H1 (cell line): ENCODE measurements at regions not wholly inside any gene's neighbourhood (a gene's known extent, or its start where the extent isn't known, plus 50 kb on each side); places are given as distances from the start of the nearest gene placed in this dataset.

Experiments
- BRCA1 ChIP-seq: IDR thresholded peaks from 2 replicates; pipeline ENCODE4 v1.6.1; 2012; ENCODE audit warnings: low read depth, low read length, improper control_type of control experiment
- CTCF ChIP-seq, 3 experiments: IDR thresholded peaks; 1 replicate in 2 of 3; 2 replicates in 1 of 3; pipeline versions ENCODE4 v1.5.1 to v1.6.1; 2011; ENCODE audit warnings: low read length in 3 of 3, mild to moderate bottlenecking in 3 of 3, inconsistent platforms in 2 of 3, low read depth in 1 of 3, moderate library complexity in 1 of 3; ENCODE audit not compliant: insufficient read depth in 1 of 3; ENCODE audit errors: control extremely low read depth in 1 of 3
- FOSL1 ChIP-seq: IDR thresholded peaks from 2 replicates; pipeline ENCODE4 v1.6.1; 2011; ENCODE audit warnings: mild to moderate bottlenecking, low read depth, low read length, moderate library complexity; ENCODE audit not compliant: insufficient read depth
- SUZ12 ChIP-seq: fragments of 200-600 bp; sonication (generic); IDR thresholded peaks from 2 replicates; pipeline ENCODE4 v1.6.1; 2012; ENCODE audit warnings: mild to moderate bottlenecking, inconsistent platforms, low read length, moderate library complexity, mixed read lengths
- TEAD4 ChIP-seq: IDR thresholded peaks from 2 replicates; pipeline ENCODE4 v1.6.1; 2012; ENCODE audit warnings: low read depth, low read length, inconsistent platforms, mixed read lengths
- TF ChIP-seq, protein P1 (sequence below): IDR thresholded peaks from 2 replicates; pipeline ENCODE4 v1.6.1; 2011; ENCODE audit warnings: low read length, improper control_type of control experiment

DNA sequence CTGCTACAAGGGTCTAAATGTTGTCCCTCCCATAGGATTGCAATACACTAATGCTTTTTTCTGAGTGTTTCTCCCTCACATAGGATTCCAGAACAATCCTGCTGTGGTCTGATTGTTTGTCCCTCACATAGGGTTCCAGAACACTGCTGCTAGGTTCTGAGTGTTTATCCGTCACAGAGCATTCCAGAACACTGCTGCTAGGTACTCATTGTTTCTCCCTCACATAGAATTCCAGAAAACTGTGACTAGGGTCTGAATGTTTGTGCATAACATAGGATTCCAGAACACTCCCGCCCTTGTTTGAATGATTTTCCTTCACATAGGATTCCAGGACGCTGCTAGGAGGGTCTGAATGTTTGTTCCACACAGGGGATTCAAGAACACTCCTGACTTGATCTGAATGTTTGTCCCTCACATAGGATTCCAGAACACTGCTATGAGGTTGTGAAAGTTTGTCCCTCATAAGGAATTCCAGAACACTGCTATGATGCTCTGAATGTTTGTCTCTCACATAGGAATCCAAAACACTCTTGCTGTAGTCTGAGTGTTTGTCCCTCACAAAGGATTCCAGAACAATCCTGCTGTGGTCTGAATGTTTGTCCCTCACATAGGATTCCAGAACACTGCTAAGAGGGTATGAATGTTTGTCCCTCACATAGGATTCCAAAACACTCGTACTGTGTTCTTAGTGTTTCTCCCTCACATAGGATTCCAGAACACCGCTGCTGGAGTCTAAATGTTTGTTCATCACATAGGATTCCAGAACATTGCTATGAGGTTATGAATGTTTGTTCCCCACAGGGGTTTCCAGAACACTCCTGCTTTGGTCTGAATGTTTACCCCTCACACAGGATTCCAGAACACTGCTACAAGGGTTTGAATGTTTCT, 213.5 kb downstream of the FOXD4L6 start (continued):
- TF ChIP-seq, protein P1, sequence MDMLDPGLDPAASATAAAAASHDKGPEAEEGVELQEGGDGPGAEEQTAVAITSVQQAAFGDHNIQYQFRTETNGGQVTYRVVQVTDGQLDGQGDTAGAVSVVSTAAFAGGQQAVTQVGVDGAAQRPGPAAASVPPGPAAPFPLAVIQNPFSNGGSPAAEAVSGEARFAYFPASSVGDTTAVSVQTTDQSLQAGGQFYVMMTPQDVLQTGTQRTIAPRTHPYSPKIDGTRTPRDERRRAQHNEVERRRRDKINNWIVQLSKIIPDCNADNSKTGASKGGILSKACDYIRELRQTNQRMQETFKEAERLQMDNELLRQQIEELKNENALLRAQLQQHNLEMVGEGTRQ, result no peak
- no peak for TF ChIP-seq TEAD4
- no peak for TF ChIP-seq FOSL1
- no peak for TF ChIP-seq BRCA1
- no peak for TF ChIP-seq CTCF (IDR thresholded peaks at IDR 0.05; ENCODE audit: control extremely low read depth in 1 of 3, insufficient read depth in 1 of 3, low read depth in 1 of 3, low read length in 3 of 3)
- TF ChIP-seq SUZ12, result no peak
